ENCODE measurements at regions not wholly inside any gene's neighbourhood (a gene's known extent, or its start where the extent isn't known, plus 50 kb on each side); places are given as distances from the start of the nearest gene placed in this dataset.

GRCh38 chr11:130999086-130999485 lies 82.8 kb upstream of the SNX19 start:
- Histone ChIP-seq H3K9me3 (ENCODE audit: low read length) (no peaks in the 10 kb centered on the region), H3K79me2 (ENCODE audit: insufficient read depth, low read length) (no peaks in the 10 kb centered on the region), H3K4me3 (ENCODE audit: low read depth, low read length, poor library complexity, severe bottlenecking) (no peak overlapping the region), H3K4me2 (ENCODE audit: low read length) (no peak overlapping the region), H3F3A (ENCODE audit: insufficient read depth, low read length) (no peaks in the 10 kb centered on the region), H2AFZ (ENCODE audit: low read length) (no peak overlapping the region), H3K36me3 (ENCODE audit: insufficient read depth, low read length) (no peaks in the 10 kb centered on the region), H3K27me3 (ENCODE audit: insufficient read depth, low read length) (no peaks in the 10 kb centered on the region), H4K20me1 (ENCODE audit: insufficient read depth, low read length) (no peaks in the 10 kb centered on the region), H3K9ac (ENCODE audit: low read length) (no peak overlapping the region), H3K4me1 (ENCODE audit: insufficient read depth, low read length, severe bottlenecking) (no peaks in the 10 kb centered on the region), H3K9me2 (ENCODE audit: low read depth, low read length) (no peaks in the 10 kb centered on the region), H3K27ac (ENCODE audit: low read depth, low read length, poor library complexity, severe bottlenecking) (no peak overlapping the region)
- TF ChIP-seq EZH2 (IDR thresholded peaks at IDR 0.05; ENCODE audit: borderline replicate concordance, low read length) (no peak), CTCF (IDR thresholded peaks at IDR 0.05; ENCODE audit: low read length) (no peak)

DNA sequence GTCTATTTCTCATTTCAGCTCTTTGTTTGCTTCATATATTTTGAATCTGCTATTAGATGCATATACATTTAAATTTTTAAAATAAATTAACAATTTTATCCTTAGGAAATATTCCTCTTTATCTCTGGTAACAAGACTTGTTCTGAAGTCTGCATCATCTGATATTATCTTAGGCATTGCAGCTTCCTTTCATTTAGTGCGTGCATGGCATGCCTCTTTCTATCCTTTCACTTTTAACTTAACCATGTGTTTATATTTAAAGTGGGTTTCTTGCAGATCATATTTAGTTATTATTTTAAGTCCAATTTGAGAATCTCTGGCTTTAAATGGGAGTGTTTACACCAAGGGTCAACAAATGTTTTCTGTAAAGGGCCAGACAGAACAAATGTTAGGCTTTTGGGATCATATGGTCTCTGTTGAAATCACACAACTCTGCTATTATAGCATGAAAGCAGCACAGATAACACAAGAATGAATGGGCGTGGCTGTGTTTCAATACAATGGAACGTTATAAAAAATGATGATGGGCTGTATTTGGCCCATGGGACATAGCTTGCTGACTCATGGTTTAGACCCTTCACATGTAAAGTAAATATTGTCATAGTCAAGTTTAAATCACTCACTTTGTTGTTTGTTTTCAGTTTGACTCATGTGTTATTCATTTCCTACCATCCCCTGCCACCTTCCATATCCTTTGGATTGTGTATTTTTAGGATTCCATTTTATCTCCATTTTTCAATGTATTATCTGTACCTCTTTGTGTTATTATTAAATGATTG lies 83.9 kb upstream of the SNX19 start:
- Histone ChIP-seq H3K27ac (ENCODE audit: low read depth, low read length, poor library complexity, severe bottlenecking) (no peak overlapping the region), H3K79me2 (ENCODE audit: insufficient read depth, low read length) (no peaks in the 10 kb centered on the region), H4K20me1 (ENCODE audit: insufficient read depth, low read length) (no peaks in the 10 kb centered on the region), H3F3A (ENCODE audit: insufficient read depth, low read length) (no peaks in the 10 kb centered on the region), H3K9me2 (ENCODE audit: low read depth, low read length) (no peaks in the 10 kb centered on the region), H3K9me3 (ENCODE audit: low read length) (no peaks in the 10 kb centered on the region), H2AFZ (ENCODE audit: low read length) (no peak overlapping the region), H3K27me3 (ENCODE audit: insufficient read depth, low read length) (no peaks in the 10 kb centered on the region), H3K4me1 (ENCODE audit: insufficient read depth, low read length, severe bottlenecking) (no peaks in the 10 kb centered on the region), H3K4me2 (ENCODE audit: low read length) (no peak overlapping the region), H3K9ac (ENCODE audit: low read length) (no peak overlapping the region), H3K36me3 (ENCODE audit: insufficient read depth, low read length) (no peaks in the 10 kb centered on the region), H3K4me3 (ENCODE audit: low read depth, low read length, poor library complexity, severe bottlenecking) (no peak overlapping the region)
- TF ChIP-seq EZH2 (IDR thresholded peaks at IDR 0.05; ENCODE audit: borderline replicate concordance, low read length) (no peak), CTCF (IDR thresholded peaks at IDR 0.05; ENCODE audit: low read length) (no peak)

GRCh38 chr11:131002145-131002544 lies 85.9 kb upstream of the SNX19 start:
- Histone ChIP-seq H3F3A (ENCODE audit: insufficient read depth, low read length) (no peaks in the 10 kb centered on the region), H3K27ac (ENCODE audit: low read depth, low read length, poor library complexity, severe bottlenecking) (no peak overlapping the region), H3K4me2 (ENCODE audit: low read length) (no peak overlapping the region)

More at GRCh38 chr11:131002145-131002544, 85.9 kb upstream of the SNX19 start:
- Histone ChIP-seq H3K4me3 (ENCODE audit: low read depth, low read length, poor library complexity, severe bottlenecking) (no peak overlapping the region), H3K9me2 (ENCODE audit: low read depth, low read length) (no peaks in the 10 kb centered on the region), H3K9me3 (ENCODE audit: low read length) (no peaks in the 10 kb centered on the region), H3K27me3 (ENCODE audit: insufficient read depth, low read length) (no peaks in the 10 kb centered on the region), H3K79me2 (ENCODE audit: insufficient read depth, low read length) (no peaks in the 10 kb centered on the region), H4K20me1 (ENCODE audit: insufficient read depth, low read length) (no peaks in the 10 kb centered on the region), H3K36me3 (ENCODE audit: insufficient read depth, low read length) (no peaks in the 10 kb centered on the region), H2AFZ (ENCODE audit: low read length) (no peak overlapping the region), H3K4me1 (ENCODE audit: insufficient read depth, low read length, severe bottlenecking) (no peaks in the 10 kb centered on the region), H3K9ac (ENCODE audit: low read length) (no peak overlapping the region)
- TF ChIP-seq CTCF (IDR thresholded peaks at IDR 0.05; ENCODE audit: low read length) = no peak
- no peak for TF ChIP-seq EZH2 (IDR thresholded peaks at IDR 0.05; ENCODE audit: borderline replicate concordance, low read length)

Data from OCI-LY1 (cell line).